HepG2 (cell line): ENCODE measurements at regions not wholly inside any gene's neighbourhood (a gene's known extent, or its start where the extent isn't known, plus 50 kb on each side); places are given as distances from the start of the nearest gene placed in this dataset.

ENCODE experiments used
- ATAC-seq: fragments of 200-7000 bp; cut with Tn5 transposase; 3 replicates; pipeline ENCODE4 v1.9.1; 2020; ENCODE audit warnings: mild to moderate bottlenecking, moderate library complexity
- BruUV-seq: library from RNA; stranded (reverse); fragments of 400-500 nt; replicated peaks from 2 replicates; lab custom pipeline; 2021; lab: Mats Ljungman, UMichigan
- CTCF ChIA-PET: fragments of 300-600 bp; formaldehyde crosslinking; extraction: SDS; loops from one replicate; lab custom pipeline; 2021; ENCODE audit warnings: low total read pairs, inconsistent platforms, low intra/inter-chr PET ratio; lab: Yijun Ruan, JAX
- POLR2A ChIA-PET: fragments of 350-600 bp; sonication (Branson Sonifier 250); formaldehyde crosslinking; loops from one replicate; lab custom pipeline; 2020; ENCODE audit warnings: antibody characterized with exemption, inconsistent platforms; lab: Yijun Ruan, JAX
- DNase-seq: peaks from one replicate; pipeline ENCODE4 v3.0.0-alpha.2; 2015; ENCODE audit warnings: low spot score
- FAIRE-seq: peaks from 3 replicates; lab custom pipeline; 2011; peaks lifted over from hg19 to GRCh38; lab: Jason Lieb, UNC
- H2AFZ ChIP-seq: one replicate; pipeline ENCODE4 v1.6.1; 2011; ENCODE audit warnings: low read length, inconsistent platforms
- H3K27ac ChIP-seq: fragments of 300-600 bp; 3 replicates; pipeline ENCODE4 v1.8.0; 2011; ENCODE audit warnings: mixed run types, mild to moderate bottlenecking, mixed read lengths, low read length, inconsistent platforms; ENCODE audit not compliant: insufficient read depth; ENCODE audit errors: extremely low read length
- H3K27me3 ChIP-seq, 2 experiments: fragments of 200-600 bp in 1 of 2; 2 replicates in 1 of 2; 3 replicates in 1 of 2; pipeline versions ENCODE4 v1.6.0 to v1.8.0; 2011; ENCODE audit warnings: low read length in 2 of 2, mild to moderate bottlenecking in 2 of 2, moderate library complexity in 2 of 2, inconsistent platforms in 1 of 2; ENCODE audit not compliant: insufficient read depth in 2 of 2, control insufficient read depth in 1 of 2
- H3K36me3 ChIP-seq, 2 experiments: fragments of 200-600 bp in 1 of 2; replicated peaks in 1 of 2; 2 replicates in 1 of 2; 3 replicates in 1 of 2; pipeline versions ENCODE4 v1.5.1 to v1.8.0; 2011; ENCODE audit warnings: low read length in 2 of 2, inconsistent platforms in 1 of 2; ENCODE audit not compliant: insufficient read depth in 2 of 2, control insufficient read depth in 1 of 2
- H3K4me1 ChIP-seq: 2 replicates; pipeline ENCODE4 v1.5.1; 2012; ENCODE audit warnings: low read length, inconsistent platforms; ENCODE audit not compliant: insufficient read depth
- H3K4me2 ChIP-seq: 2 replicates; pipeline ENCODE4 v1.6.0; 2011; ENCODE audit warnings: low read depth, low read length, inconsistent platforms
- H3K4me3 ChIP-seq, 3 experiments: fragments of 200-600 bp in 1 of 3; sonication (generic), shearing (Covaris generic) in 1 of 3; replicated peaks in 1 of 3; 2 replicates each; pipeline ENCODE4 v1.5.1; 2011 to 2016; ENCODE audit warnings: low read length in 3 of 3, inconsistent platforms in 2 of 3, low read depth in 2 of 3, mild to moderate bottlenecking in 2 of 3, control low read depth in 1 of 3, mixed read lengths in 1 of 3; ENCODE audit not compliant: insufficient read depth in 1 of 3
- H3K79me2 ChIP-seq: one replicate; pipeline ENCODE4 v1.6.1; 2011; ENCODE audit warnings: low read length, inconsistent platforms; ENCODE audit not compliant: insufficient read depth
- H3K9ac ChIP-seq: 2 replicates; pipeline ENCODE4 v1.6.0; 2011; ENCODE audit warnings: mild to moderate bottlenecking, low read depth, low read length, inconsistent platforms; ENCODE audit not compliant: insufficient read depth
- H3K9me3 ChIP-seq: 2 replicates; pipeline ENCODE4 v1.5.1; 2012; ENCODE audit warnings: mild to moderate bottlenecking, low read length
- H4K20me1 ChIP-seq: 2 replicates; pipeline ENCODE4 v1.6.0; 2011; ENCODE audit warnings: inconsistent platforms, mild to moderate bottlenecking, low read length, moderate library complexity; ENCODE audit not compliant: insufficient read depth
- MAFF ChIP-seq: IDR thresholded peaks from 2 replicates; pipeline ENCODE4 v1.6.1; 2011; ENCODE audit warnings: low read depth, low read length, improper control_type of control experiment
- MAFK ChIP-seq, 2 experiments: IDR thresholded peaks in 1 of 2; conservative IDR thresholded peaks in 1 of 2; 2 replicates each; pipeline ENCODE4 v1.6.1; 2011; ENCODE audit warnings: improper control_type of control experiment in 2 of 2, low read length in 2 of 2
- ZKSCAN1 ChIP-seq: fragments of 150-350 bp; IDR thresholded peaks from 2 replicates; pipeline ENCODE4 v1.6.1; 2014; ENCODE audit warnings: low read length
- ZNF142 ChIP-seq: sonication (generic); formaldehyde crosslinking; IDR thresholded peaks from 2 replicates; pipeline ENCODE4 v1.4.0; 2020; ENCODE audit warnings: missing genetic modification reagents
- in situ Hi-C: cut with HindIII; loops from 2 replicates; pipeline ENCODE4 v1.10.0; 2017; ENCODE audit warnings: low pct_unique_long_range_greater_than_20kb; ENCODE audit not compliant: extremely low pct_ligation_motif_present
- intact Hi-C: fragments of 100-400 bp; cut with micrococcal nuclease; formaldehyde crosslinking; loops from one replicate; pipeline ENCODE4 v1.10.0; 2022; ENCODE audit not compliant: unreplicated experiment

- Histone ChIP-seq H3K27ac (no peak overlapping the region), H4K20me1 (no peaks in the 10 kb centered on the region), H3K9me3 (no peaks in the 10 kb centered on the region), H3K4me2 (no peak overlapping the region), H3K36me3 (no peaks in the 10 kb centered on the region), H3K9ac (no peak overlapping the region), H3K4me1 (no peaks in the 10 kb centered on the region)
- CTCF ChIA-PET = no interaction called here
- no TSS peak for BruUV-seq
- TF ChIP-seq MAFF (peak; percentile 61), ZKSCAN1 (no peak), MAFK (conservative IDR thresholded peaks at IDR 0.05 in 1 of 2, IDR thresholded peaks at IDR 0.05 in 1 of 2; ENCODE audit: low read length in 2 of 2) (peak in 1 of 2 experiments; percentile 67; a peak in 3 of 4 replicates), ZNF142 (CRISPR knock-in tag) (no peak)
- TF ChIP-seq, all 625 proteins: peak for 2
- no peak overlapping the region for H3K4me3 ChIP-seq
- POLR2A ChIA-PET = no interaction called here
- no peaks in the 10 kb centered on the region for H3K27me3 ChIP-seq
- no peak overlapping the region for H2AFZ ChIP-seq
- no peak for ATAC-seq
- in situ Hi-C loops = no loop called here
- no peak for FAIRE-seq
- no peak for DNase-seq
- H3K79me2 ChIP-seq = no peaks in the 10 kb centered on the region
- intact Hi-C loops = no loop called here
These were observed 124.5 kb upstream of the PPP1R2C start for GRCh38 chrX:42902513-42902912.
